ELR (cell line): ENCODE measurements at regions not wholly inside any gene's neighbourhood (a gene's known extent, or its start where the extent isn't known, plus 50 kb on each side); places are given as distances from the start of the nearest gene placed in this dataset.
"Not testable (repeated sequence)": the region's sequence is repeated elsewhere in the genome, so short reads cannot be mapped to it uniquely, and the experiment has no call there.

Experiments used
- DNase-seq: peaks from one replicate; pipeline ENCODE4 v3.0.0-alpha.2; 2015; ENCODE audit warnings: low read depth

DNA sequence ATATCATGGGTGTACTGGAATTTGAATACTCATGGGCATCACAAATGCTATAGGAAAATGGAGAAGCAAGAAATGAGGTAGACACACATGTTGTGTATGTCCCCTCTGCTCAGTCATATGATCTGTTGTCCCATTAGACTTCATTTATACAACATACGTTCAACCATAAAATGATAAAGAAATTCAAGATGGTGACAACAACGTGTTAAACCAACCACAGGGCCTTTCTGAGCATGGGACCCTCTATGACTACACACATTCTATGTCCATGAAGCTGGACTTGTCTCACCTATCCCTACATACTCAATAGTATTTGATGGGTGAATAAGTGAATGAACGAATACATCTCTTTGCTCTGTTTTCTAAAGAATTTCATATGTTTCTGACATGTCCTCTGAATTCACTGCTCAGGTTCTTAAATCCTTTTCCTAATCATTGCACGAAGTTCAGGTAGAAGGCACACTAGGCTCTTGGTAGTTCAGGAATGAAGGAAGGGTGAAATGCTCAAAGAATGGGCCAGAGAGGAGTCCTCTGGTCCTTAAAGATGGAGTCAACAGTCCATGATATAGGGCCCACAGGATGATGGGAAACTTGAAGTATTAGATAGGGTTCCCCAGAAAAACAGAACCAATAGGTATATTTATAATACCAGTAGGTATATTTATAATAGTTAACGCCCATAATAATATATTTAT, 105.7 kb upstream of the PPM1H start:
- DNase-seq, result no peak

DNA sequence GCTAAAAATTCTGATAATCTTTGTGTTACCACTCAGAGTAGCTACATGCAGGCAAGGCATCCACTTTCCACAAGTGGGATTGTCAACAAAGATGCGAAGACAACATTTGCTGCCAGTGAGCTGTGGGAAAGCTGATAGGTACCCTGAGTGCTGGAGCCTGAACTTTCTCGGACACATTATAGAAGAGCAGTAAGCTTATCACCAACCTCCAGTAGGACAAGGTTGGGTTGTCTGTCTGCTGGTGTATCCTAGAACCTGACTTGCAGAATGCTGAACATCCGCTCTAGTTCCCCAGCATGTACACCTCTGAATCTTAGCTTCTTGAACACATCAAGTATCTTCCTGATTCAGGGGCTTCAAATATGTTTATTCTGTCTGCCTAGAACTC, 103.8 kb upstream of the PPM1H start:
- no peak for DNase-seq

DNA sequence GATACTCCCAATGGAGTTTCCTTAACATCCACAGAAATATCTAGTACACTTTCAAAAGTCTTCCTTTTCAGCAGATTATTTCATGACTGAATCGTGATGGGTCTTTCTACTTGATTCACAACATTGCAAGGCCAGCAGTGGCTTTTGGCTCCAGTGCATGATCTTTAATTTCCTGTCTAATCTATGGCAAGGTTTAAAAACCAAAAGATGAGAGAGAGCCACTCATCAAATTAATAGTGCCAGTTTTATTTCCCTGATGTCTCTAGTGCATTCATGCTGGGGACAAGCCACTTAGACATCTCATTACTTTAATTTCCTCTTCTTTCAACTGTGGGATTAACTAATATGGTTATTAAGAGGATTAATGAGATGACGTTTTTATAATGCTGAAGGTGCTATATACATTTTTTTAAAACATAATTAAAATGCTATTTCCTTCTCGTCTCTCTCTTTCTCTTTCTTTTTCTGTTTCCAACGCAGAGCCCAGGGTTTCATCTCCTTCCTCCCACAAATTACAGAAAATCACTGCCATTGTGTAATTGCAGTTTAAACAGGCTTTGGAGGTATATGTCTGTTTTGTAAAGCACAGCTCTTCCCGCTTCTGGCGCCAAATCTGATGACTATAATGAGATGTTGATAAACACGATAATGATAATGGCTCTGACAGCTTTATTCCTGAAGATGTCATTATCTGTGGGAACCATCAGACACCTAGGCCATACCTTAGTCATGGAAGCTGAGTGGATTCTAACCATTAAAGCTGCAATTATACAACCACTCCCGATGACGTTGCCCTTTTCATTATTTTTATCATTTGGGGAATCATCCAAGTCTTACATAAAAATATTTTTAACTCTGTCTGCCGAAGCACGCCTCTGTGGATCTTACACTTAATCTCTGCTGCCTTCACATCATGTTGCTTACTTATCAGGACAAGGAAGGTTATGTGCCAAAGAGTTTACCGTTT, 103.1 kb upstream of the PPM1H start:
- DNase-seq, result no peak

DNA sequence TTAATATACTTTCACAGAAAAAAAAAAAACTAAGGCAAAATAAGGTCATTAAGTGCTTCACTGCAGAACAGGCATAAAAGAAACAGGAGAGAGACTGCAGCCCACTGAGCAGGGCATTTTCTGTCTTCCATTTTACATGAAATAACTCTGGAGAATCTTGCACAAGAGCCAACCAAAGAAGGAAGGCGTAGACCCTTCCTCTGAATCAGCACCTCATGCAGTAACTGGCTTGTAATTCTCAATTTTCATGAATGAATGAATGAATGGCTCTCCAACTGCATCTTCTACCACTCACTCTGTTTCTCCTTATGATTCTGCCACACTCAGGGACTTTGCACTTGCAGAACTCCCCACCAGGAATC, 102.0 kb upstream of the PPM1H start:
- no peak for DNase-seq

DNA sequence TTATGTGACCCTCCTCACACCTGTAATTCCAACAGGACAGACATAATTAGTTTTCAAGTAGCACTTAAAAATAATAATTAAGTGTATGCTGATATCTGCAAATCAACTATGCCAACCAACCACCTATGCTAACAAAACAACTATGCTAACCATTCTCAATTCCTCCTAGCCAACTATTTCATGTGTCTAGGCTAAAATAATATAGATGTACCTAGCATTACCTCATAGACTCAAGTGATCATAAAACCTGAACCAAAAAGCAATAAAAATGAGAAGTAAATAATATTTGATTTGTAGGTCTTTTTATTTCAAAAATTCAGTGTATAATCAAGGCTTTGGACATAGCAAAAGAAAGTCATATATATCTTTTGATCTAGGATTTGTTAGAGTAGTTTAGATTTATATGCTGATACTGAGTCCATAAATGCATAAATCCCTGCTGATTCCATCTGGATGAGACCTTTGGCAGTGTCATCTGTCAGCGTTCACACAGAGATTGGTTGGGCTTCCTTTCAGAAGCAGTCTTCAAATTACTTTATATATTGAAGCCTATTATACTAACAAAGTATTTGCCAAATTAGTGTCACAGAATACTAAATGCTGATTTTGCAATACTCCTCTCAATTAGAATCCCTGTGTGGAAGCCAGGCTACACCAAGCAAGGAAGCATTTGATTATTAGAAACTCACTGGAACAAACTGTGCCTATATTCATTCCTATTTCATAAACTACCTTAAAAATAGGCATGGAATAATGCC, 101.4 kb upstream of the PPM1H start:
- DNase-seq, result no peak

DNA sequence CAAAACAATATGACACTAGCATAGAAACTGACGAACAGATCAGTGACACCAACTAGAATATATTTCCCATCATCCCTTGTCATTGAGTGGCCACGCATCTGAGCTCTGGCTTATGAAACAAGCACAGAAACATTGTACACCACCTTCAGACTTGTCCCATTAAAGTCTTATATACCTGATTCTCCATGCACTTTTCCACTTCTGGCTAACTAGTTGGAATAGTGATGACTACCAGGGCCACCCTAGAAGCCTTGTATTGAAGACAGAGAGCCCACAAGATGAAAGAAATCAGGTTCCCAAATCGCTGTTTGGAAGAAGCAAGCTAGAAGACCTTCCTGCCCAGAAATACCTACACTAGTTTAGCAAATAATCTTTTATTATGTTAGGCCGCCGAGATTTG, 99.7 kb upstream of the PPM1H start:
- DNase-seq, result no peak

DNA sequence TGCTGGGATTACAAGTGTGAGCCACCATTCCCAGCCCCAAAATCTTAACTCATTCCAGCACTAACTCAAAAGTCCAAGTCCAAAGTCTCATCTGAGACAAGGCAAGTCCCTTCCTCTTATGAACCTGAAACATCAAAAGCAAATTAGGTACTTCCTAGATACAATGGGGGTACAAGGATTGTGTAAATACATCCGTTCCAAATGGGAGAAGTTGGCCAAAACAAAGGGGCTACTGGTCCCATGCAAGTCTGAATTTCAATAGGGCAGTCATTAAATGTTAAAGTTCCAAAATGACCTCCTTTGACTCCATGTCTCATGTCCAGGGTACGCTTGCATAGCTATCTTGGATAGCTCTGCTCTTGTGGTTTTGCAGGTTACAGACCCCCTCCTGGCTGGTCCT, 94.7 kb upstream of the PPM1H start:
- DNase-seq, result no peak

DNA sequence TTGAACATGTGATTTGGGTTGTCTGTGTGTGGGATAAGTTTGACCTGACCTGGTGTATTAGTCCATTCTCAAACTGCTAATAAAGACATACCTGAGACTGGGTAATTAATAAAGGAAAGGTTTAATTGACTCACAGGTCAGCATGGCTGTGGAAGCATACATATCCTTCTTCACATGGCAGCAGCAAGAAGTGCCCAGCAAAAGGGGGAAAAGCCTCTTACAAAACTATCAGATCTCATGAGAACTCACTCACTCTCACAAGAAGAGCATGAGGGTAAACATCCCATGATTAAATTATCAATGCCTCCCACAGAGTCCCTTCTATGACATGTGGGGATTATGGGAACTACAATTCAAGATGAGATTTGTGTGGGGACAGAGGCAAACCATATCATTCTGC, 94.0 kb upstream of the PPM1H start:
- no peak for DNase-seq

DNA sequence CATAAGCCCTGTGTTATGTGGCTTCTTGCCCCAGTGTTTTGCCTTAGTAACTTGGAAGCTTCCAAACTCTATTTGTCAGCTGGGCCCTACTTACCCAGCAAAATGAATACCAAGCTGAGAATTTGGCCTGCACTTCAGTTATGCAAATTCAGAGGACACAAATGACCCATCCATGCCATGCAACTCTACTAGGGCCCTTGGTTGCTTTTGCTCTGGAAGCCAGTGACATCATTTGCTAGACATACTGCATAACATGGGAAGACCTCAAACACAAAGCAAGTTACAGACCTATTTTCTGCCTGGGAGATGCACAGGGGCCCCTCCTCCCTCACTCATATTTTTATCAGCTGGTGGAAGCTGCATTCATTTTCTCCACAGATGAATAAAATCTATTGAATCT, 90.2 kb upstream of the PPM1H start:
- no peak for DNase-seq

DNA sequence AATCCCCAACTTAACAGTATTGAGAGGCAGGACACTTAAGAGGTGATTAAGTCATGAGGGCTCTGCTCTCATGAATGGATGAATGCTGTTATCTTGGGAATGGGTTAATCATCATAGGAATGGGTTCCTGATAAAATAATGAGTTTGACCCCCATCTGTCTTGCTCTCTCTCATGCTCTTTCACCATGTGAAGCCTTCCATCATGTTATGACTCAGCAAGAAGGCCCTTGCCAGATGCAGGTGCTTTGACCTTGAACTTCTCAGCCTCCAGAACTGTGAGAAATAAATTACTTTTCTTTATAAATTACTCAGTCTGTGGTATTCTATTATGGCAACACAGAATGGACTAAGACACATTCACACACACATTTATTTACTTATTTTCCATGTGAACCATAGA, 89.0 kb upstream of the PPM1H start:
- no peak for DNase-seq

DNA sequence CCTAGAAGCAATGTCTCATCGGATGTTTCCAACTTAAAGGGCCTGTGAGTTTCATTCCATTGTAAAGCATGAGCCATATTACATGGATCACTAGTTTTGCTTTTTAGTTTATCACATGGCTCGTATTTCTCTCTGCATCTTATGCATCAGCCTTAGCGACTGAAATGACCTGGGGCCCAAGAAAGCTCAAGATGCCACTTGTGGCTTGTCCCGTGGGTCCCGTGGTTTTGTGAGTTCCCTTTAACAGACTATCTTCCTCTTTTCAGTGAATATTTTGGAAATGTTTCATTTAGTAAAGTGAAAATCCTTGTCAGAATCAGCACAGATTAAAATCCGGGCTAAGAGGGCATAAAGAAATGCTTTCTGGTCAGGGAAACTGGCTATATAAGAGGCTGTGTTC, 86.2 kb upstream of the PPM1H start:
- DNase-seq, result no peak

DNA sequence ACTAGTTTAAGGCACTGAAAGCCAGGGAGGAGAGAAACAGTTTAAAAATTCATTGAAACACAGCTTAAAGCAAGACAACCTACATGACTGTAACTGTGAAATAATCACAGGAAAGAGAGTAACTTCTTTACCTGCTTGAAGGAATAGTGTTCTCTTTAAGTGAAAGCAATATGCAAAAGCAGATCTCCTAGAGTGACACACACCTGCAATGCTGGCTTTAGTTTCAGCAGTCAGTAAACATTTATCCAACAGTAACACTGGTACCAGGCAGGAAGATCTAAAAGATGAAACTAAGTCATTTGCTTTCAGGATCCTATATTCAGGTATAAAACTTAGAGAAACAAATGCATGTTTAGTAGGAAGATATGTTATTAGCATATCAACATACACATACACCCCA, 85.3 kb upstream of the PPM1H start:
- DNase-seq, result no peak

DNA sequence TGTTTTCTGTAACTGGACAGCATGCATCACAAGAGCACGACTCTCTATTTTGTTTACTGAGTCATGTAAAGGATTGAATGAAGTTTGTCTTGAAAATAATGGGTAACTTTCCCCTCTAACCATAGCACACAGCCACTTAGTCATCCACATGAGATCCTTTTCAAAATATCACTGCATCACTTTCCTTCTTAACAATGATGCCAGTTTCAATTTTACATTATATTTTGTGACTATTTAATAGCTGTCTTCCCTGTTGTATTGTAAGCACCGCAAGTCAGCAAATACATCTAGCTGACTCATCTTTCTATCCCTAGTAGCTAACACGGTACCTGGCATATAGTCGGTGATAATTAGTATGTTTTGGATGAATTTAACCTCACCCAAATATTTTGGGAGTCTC, 83.3 kb upstream of the PPM1H start:
- no peak for DNase-seq

DNA sequence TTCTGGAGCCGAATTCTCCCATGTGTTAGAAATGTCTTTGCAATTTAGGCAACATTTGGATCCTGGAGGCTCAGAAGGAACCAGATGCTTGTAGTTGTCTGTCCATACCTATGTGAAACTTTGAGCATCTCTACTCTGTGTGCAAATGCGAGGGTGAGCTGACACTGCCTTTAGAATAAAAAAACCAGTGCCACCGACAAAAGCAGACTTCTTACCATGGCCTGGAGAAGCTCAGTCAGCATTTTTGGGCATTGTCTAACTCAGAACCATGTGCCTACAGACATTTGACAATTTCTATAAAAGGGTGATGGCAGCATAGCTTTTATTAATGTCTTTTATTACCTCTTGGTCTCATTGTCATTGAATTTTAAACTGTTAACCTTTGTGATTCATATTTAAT, 78.4 kb upstream of the PPM1H start:
- no peak for DNase-seq

DNA sequence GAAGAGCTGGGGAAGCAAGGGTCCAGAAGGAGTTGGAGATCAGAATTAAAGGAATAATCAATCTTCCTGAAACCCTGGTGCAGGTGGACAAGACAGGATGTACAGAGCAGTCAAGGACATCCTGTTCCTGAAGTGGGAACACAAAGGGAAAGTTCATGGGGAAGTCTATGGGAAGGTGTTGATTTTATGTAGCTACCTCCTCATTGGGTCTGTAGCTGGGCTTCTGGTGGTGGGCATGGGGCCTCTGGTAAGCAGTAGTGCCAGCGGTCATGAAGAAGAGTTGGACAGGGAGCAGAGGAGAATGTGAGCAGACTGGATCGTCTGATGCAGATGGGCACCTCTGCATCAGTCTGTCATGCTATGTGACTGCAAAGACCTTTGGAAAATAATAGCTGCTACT, 75.7 kb upstream of the PPM1H start:
- no peak for DNase-seq

DNA sequence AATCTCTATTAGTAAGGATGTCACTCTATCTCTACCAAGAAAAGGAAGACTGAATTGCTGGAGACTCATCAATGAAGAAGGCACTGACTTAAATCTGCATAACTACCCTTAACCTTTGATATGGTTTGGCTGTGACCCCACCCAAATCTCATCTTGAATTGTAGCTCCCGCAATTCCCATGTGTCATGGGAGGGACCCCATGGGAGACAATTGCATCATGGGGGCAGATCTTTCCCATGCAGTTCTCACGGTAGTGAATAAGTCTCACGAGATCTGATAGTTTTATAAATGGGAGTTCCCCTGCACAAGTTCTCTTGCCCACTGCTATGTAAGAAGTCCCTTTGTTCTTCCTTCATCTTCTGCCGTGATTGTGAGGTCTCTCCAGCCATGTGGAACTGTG, 73.4 kb upstream of the PPM1H start:
- DNase-seq, result no peak

DNA sequence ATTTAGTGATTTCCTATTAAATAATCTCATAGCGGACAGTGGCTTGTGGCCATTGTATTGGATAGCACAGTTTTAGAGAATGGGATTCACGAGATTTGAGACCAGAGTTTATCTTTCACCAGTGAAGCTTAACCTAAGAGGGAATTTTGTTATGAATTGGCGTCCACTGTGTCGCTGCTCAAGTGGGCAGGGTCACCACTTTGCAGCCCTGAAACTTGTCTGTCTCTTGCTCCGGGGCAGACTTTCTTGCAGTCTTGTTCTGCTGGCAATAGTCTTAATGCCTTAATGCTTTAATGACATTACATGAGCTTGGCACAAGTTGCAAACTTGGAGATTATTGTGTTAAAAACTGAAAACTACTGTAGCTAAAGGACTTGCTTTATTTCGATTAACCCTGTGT, 72.8 kb upstream of the PPM1H start:
- DNase-seq, result no peak

DNA sequence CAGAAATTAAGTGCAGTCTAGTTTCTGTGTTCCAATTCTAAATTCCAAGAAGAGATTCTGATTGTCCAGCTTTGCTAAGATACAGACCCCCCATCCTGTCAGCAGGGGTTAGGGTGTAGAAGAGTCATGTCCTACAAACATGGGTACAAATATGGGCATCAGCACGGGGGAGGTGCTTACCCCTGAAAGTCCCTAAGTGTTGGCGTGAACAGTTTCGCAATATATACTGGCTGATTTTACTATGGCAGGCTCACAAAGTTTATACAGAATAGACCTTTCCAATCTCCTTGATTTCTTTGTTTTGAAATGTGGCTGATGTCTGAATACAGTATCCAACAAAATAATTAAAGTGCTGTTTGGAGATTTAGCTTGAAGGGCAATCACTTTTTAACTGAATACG, 71.6 kb upstream of the PPM1H start:
- no peak for DNase-seq

DNA sequence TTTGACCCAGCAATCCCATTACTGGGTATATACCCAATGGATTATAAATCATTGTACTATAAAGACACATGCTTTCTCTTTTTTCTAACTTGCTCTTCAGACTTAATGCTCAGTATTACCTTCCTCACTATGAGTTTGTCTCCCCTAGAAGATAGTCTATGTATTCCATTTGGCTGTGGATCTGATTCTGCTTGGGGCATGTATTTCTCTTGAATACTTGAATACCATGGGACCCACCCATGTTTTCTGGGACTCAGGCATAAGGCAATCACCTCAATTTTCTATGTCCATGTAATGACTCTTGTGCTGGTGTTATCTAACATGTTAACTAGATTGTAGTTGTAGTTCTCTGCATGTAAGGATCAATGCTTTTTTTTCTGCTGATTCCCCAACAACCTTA, 70.4 kb upstream of the PPM1H start:
- DNase-seq, result no peak

DNA sequence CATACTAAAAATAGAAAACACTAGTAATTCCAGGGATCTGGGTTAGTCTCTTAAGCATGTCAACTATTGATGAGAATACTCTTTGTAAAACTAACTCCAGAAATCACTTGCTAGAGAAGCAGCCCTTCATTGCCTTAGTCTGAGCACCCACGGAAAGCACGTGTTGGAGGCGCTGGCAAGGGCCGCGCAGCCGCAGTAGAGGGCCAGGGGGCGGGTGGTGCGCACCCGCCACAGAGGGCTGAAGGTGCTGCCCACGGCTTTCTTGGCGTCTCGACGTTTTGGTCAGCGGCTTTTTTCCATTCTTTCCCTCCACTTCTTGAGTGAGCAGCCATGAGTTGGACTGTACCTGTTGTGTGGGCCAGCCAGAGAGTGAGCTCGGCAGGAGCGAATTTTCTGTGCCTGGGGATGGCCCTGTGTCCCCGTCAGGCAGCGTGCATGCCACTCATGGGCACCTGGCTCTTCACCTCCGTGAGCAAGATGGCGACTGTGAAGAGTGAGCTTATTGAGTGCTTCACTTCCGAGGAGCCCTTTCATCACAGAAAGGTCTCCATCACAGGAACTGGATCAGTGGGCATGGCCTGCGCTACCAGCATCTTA, 68.4 kb upstream of the PPM1H start:
- no peak for DNase-seq

DNA sequence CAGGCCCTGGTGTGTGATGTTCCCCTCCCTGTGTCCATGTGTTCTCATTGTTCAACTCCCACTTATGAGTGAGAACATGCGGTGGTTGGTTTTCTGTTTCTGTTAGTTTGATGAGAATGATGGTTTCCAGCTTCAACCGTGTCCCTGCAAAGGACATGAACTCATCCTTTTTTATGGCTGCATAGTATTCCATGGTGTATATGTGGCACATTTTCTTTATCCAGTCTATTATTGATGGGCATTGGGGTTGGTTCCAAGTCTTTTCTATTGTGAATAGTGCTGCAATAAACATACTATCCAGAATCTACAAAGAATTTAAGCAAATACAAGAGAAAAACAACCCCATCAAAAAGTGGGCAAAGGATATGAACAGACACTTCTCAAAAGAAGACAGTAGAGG, 67.1 kb upstream of the PPM1H start:
- not testable (repeated sequence) for DNase-seq

DNA sequence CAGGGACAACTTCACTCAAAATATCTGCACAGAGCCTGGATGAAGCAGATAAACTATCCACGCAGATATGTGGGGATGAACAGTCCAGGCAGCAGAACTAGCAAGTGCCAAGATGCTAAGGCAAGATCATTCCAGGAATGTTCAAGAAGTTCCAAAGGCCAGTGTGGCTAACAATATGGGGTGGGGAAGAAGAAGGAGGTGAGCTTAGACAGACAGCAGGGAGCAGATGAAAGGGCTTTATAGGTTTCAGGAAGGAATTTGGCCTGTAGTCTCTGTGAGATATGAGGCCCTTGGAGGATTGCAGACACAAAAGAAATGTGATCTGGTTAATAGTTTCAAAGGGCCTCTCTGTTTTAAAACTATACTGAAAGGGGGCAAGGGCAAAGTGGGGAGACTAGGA, 63.5 kb upstream of the PPM1H start:
- no peak for DNase-seq

DNA sequence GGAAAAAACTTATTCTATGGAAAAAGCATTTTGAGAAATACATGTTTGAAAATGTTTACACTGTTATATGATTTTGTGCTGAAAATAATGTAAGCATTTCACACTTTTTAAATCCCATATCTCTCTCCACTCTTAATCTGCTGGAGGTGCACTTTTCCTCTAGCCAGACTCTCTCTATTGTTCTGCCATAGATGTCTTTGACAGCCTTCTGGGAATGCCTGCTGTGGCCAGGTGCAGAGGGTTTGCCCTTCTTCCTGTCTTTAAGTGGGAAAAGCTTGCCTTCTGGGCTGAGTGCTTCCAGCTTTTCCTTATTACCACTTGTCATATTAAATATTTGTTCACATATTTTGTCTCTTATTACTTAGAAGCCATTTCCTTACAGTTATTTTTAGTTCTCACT, 60.1 kb upstream of the PPM1H start:
- DNase-seq, result no peak
